ENCODE measurements at regions not wholly inside any gene's neighbourhood (a gene's known extent, or its start where the extent isn't known, plus 50 kb on each side); places are given as distances from the start of the nearest gene placed in this dataset.
"Not testable (repeated sequence)": the region's sequence is repeated elsewhere in the genome, so short reads cannot be mapped to it uniquely, and the experiment has no call there.

- CTCF ChIA-PET = interaction anchor here (0.9 to 1.3 kb wide), 3 partner anchors 14 to 62 kb away, joined by 3 to 7 read pairs (median 3); no protein-coding TSS in a partner anchor
- no peak for DNase-seq (ENCODE audit: low read depth, low spot score)
- H3K4me3 ChIP-seq (ENCODE audit: low read depth, low read length) = no peak overlapping the region
- no peak for TF ChIP-seq CTCF (IDR thresholded peaks at IDR 0.05; ENCODE audit: insufficient read depth, low read length, missing control alignments)
- POLR2A ChIA-PET = interaction anchor here (1.0 kb wide), 1 partner anchor 49 kb away, joined by 5 read pairs; no protein-coding TSS in a partner anchor
Measured at GRCh38 chr10:117492504-117492903, 50.0 kb upstream of the EMX2 start.

GRCh38 chr10:117488004-117488403 is 54.5 kb upstream of the EMX2 start:
- H3K4me3 ChIP-seq (ENCODE audit: low read depth, low read length) = no peak overlapping the region
- TF ChIP-seq CTCF (IDR thresholded peaks at IDR 0.05; ENCODE audit: insufficient read depth, low read length, missing control alignments) = no peak
- no peak for DNase-seq (ENCODE audit: low read depth, low spot score)
- CTCF ChIA-PET = interaction anchor here (1.0 to 3.3 kb wide), 4 partner anchors 8 to 57 kb away, joined by 3 to 13 read pairs (median 4); no protein-coding TSS in a partner anchor
- POLR2A ChIA-PET = no interaction called here

- H3K4me3 ChIP-seq (ENCODE audit: low read depth, low read length) = no peak overlapping the region
- DNase-seq (ENCODE audit: low read depth, low spot score) = no peak
- CTCF ChIA-PET = interaction anchor here (1.6 to 2.5 kb wide), 2 partner anchors 9 to 10 kb away, joined by 6 to 22 read pairs; no protein-coding TSS in a partner anchor
- TF ChIP-seq CTCF (IDR thresholded peaks at IDR 0.05; ENCODE audit: insufficient read depth, low read length, missing control alignments) = no peak
- POLR2A ChIA-PET = no interaction called here
Measured at GRCh38 chr10:117486606-117487005, 55.9 kb upstream of the EMX2 start.

- no peak overlapping the region for H3K4me3 ChIP-seq (ENCODE audit: low read depth, low read length)
- POLR2A ChIA-PET = no interaction called here
- no peak for TF ChIP-seq CTCF (IDR thresholded peaks at IDR 0.05; ENCODE audit: insufficient read depth, low read length, missing control alignments)
- DNase-seq (ENCODE audit: low read depth, low spot score) = no peak
- CTCF ChIA-PET = interaction anchor here (1.5 kb wide), 1 partner anchor 13 kb away, joined by 7 read pairs; no protein-coding TSS in a partner anchor
Measured at GRCh38 chr10:117483056-117483590, 59.4 kb upstream of the EMX2 start.

GRCh38 chr10:117481011-117481410 is 61.5 kb upstream of the EMX2 start:
- POLR2A ChIA-PET; DNase-seq (ENCODE audit: low read depth, low spot score); H3K4me3 ChIP-seq (ENCODE audit: low read depth, low read length): not testable (repeated sequence)
- CTCF ChIA-PET = interaction anchor here (7.3 kb wide), 1 partner anchor 39 kb away, joined by 81 read pairs; no protein-coding TSS in a partner anchor

GRCh38 chr10:117480097-117480496 is 62.4 kb upstream of the EMX2 start:
- TF ChIP-seq CTCF (IDR thresholded peaks at IDR 0.05; ENCODE audit: insufficient read depth, low read length, missing control alignments) = no peak
- ChIA-PET POLR2A (interaction anchor here (0.9 to 1.5 kb wide), 2 partner anchors 17 to 18 kb away, joined by 3 to 7 read pairs; no protein-coding TSS in a partner anchor), CTCF (interaction anchor here (0.7 to 7.3 kb wide), 5 partner anchors 9 to 264 kb away, joined by 3 to 81 read pairs (median 29); no protein-coding TSS in a partner anchor)
- DNase-seq (ENCODE audit: low read depth, low spot score) = no peak
- H3K4me3 ChIP-seq (ENCODE audit: low read depth, low read length) = no peak overlapping the region

Data from AG04449 (cell line).